Fibroblast of pulmonary artery (primary cell): ENCODE measurements at regions not wholly inside any gene's neighbourhood (a gene's known extent, or its start where the extent isn't known, plus 50 kb on each side); places are given as distances from the start of the nearest gene placed in this dataset.

Source experiments
- DNase-seq: peaks from one replicate; pipeline ENCODE4 v3.0.0-alpha.2; 2010; ENCODE audit warnings: low read depth
- H3K4me3 ChIP-seq: replicated peaks from 2 replicates; pipeline ENCODE4 v1.5.1; 2011; ENCODE audit warnings: low read depth, mild to moderate bottlenecking, control low read depth, low read length, moderate library complexity
- TF ChIP-seq, protein P1 (sequence below): IDR thresholded peaks from 2 replicates; pipeline ENCODE4 v1.5.1; 2011; ENCODE audit warnings: mild to moderate bottlenecking, control low read depth, low read length, inconsistent platforms; ENCODE audit errors: missing control alignments

GRCh38 chr7:156223935-156224832 lies 411.9 kb upstream of the SHH start:
- DNase-seq, result no peak
- H3K4me3 ChIP-seq, result no peak overlapping the region
- TF ChIP-seq, protein P1, sequence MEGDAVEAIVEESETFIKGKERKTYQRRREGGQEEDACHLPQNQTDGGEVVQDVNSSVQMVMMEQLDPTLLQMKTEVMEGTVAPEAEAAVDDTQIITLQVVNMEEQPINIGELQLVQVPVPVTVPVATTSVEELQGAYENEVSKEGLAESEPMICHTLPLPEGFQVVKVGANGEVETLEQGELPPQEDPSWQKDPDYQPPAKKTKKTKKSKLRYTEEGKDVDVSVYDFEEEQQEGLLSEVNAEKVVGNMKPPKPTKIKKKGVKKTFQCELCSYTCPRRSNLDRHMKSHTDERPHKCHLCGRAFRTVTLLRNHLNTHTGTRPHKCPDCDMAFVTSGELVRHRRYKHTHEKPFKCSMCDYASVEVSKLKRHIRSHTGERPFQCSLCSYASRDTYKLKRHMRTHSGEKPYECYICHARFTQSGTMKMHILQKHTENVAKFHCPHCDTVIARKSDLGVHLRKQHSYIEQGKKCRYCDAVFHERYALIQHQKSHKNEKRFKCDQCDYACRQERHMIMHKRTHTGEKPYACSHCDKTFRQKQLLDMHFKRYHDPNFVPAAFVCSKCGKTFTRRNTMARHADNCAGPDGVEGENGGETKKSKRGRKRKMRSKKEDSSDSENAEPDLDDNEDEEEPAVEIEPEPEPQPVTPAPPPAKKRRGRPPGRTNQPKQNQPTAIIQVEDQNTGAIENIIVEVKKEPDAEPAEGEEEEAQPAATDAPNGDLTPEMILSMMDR, result no peak

DNA sequence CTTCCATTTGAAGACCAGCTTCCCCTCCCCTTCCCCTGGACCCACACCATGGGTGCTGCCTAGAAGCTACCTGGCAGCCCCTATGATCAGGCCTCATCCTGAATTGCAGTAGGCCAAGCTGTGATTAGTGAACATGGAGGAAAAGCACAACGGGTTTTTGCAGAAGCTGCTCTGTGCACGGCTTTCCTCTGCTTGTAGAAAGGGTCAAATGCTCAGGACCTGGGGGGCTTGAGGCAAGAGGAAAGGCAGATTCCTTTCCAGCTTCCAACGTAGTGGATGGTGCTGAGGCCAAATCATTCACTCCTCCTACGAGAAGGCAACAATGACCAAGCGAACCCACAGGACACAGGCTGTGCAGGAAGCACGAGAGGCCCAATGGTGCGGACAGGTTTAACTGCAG lies 410.3 kb upstream of the SHH start:
- TF ChIP-seq, protein P1, result no peak
- H3K4me3 ChIP-seq, result no peak overlapping the region
- no peak for DNase-seq

DNA sequence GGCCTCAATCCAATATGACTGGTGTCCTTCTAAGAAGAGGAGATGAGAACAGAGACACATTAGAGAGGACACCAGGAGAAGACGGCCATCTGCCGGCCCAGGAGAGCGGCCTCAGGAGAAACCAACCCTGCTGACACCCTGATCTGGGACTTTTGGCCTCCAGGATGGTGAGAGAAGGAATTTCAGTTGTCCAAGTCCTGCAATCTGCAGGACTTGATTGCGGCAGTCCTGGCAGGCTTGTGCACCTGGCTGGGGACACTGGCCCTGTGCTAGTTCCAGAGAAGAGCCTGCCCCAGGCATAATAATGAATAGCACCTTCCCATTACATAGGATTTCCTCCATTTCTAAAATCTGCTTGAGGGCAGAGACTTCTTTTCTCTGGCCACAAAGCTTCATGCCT lies 409.9 kb upstream of the SHH start:
- DNase-seq, result no peak
- no peak overlapping the region for H3K4me3 ChIP-seq
- TF ChIP-seq, protein P1, result no peak

DNA sequence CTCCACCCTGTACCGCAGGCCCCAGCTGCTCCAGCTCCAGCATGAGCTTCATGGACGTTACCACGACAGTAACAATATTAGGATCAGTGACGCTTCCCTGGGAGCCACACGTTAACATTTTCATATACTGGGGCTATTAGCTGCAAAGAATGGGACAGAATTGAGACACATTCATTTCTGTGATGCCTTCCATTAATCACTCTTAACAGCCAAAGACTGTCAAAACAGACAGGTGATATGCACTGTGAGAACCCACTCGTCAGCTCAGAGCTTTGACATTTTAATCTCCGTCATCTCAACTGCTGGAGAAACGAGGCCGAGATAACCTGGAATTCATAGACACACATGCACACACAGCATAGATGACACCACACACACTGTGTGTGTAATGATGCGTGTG lies 408.4 kb upstream of the SHH start:
- DNase-seq, result no peak
- TF ChIP-seq, protein P1, result no peak

DNA sequence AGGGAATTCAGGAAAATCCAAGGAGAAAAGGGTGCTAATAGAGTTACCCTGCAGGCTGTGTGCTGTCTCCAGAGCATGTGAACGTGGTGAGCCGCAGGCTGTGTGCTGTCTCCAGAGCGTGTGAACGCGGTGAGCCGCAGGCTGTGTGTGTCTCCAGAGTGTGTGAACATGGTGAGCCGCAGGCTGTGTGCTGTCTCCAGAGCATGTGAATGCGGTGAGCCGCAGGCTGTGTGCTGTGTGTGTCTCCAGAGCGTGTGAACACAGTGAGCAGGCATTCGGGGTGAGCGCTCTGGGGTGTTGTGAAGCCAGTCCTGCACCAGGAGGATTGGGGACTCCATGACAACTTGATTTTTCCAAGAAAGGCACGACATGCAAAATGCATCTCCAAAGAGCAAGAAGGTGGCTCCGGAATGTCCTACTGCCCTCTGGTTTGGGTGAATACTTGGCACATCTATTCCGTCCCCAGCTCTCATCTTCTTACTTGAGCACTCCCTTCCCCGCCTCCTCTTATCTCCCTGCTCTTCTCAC lies 407.9 kb upstream of the SHH start:
- no peak for DNase-seq
- TF ChIP-seq, protein P1, result no peak
- no peak overlapping the region for H3K4me3 ChIP-seq

More for the DNA sequence above, 408.4 kb upstream of the SHH start:
- H3K4me3 ChIP-seq, result no peak overlapping the region

GRCh38 chr7:156219307-156220077 lies 407.2 kb upstream of the SHH start:
- DNase-seq, result no peak
- H3K4me3 ChIP-seq, result no peak overlapping the region
- TF ChIP-seq, protein P1, result no peak
